Panc1 (cell line): ENCODE measurements at regions not wholly inside any gene's neighbourhood (a gene's known extent, or its start where the extent isn't known, plus 50 kb on each side); places are given as distances from the start of the nearest gene placed in this dataset.

ENCODE experiments used
- ATAC-seq: fragments of 200-7000 bp; cut with Tn5 transposase; 2 replicates; pipeline ENCODE4 v1.9.1; 2020; ENCODE audit warnings: mild to moderate bottlenecking, moderate library complexity
- BruUV-seq: library from RNA; stranded (reverse); fragments of 400-500 nt; replicated peaks from 2 replicates; lab custom pipeline; 2021; lab: Mats Ljungman, UMichigan
- CTCF ChIA-PET: fragments of 300-600 bp; sonication (Branson Sonifier 250); formaldehyde crosslinking; loops from one replicate; lab custom pipeline; 2022; ENCODE audit warnings: antibody characterized with exemption; lab: Charles Lee
- POLR2A ChIA-PET: fragments of 300-600 bp; sonication (Branson Sonifier 250); formaldehyde crosslinking; loops from one replicate; lab custom pipeline; 2022; ENCODE audit warnings: antibody characterized with exemption; lab: Charles Lee
- DNase-seq: peaks from one replicate; pipeline ENCODE4 v3.0.0-alpha.2; 2010; ENCODE audit warnings: low read depth, low spot score
- H3K27ac ChIP-seq: 2 replicates; pipeline ENCODE4 v1.5.1; 2011; ENCODE audit warnings: mild to moderate bottlenecking, low read length, inconsistent platforms
- H3K27me3 ChIP-seq: fragments of 200-500 bp; sonication (Bioruptor generic); 2 replicates; pipeline ENCODE4 v1.6.0; 2014; ENCODE audit warnings: low read length, inconsistent platforms; ENCODE audit not compliant: control insufficient read depth, insufficient read depth
- H3K36me3 ChIP-seq: fragments of 200-500 bp; sonication (Bioruptor generic); 2 replicates; pipeline ENCODE4 v1.5.1; 2014; ENCODE audit warnings: inconsistent platforms, mild to moderate bottlenecking, low read length, moderate library complexity; ENCODE audit not compliant: control insufficient read depth, insufficient read depth
- H3K4me1 ChIP-seq: 2 replicates; pipeline ENCODE4 v1.5.1; 2011; ENCODE audit warnings: inconsistent platforms, mild to moderate bottlenecking, low read length, moderate library complexity; ENCODE audit not compliant: control insufficient read depth, insufficient read depth
- H3K4me3 ChIP-seq, 2 experiments: 2 replicates each; pipeline ENCODE4 v1.5.1; 2011 to 2012; ENCODE audit warnings: low read depth in 2 of 2, low read length in 2 of 2, mild to moderate bottlenecking in 2 of 2, inconsistent platforms in 1 of 2, moderate library complexity in 1 of 2
- H3K9me3 ChIP-seq: fragments of 200-500 bp; sonication (Bioruptor generic); 2 replicates; pipeline ENCODE4 v1.5.1; 2014; ENCODE audit warnings: low read depth, mild to moderate bottlenecking, inconsistent platforms, low read length, moderate library complexity; ENCODE audit not compliant: control insufficient read depth, insufficient read depth
- POLR2AphosphoS5 ChIP-seq: IDR thresholded peaks from 2 replicates; pipeline ENCODE4 v1.6.1; 2012; ENCODE audit warnings: mild to moderate bottlenecking, low read depth, low read length, moderate library complexity
- SIN3A ChIP-seq: IDR thresholded peaks from 2 replicates; pipeline ENCODE4 v1.6.1; 2012; ENCODE audit warnings: low read depth, mild to moderate bottlenecking, low read length, moderate library complexity, borderline replicate concordance; ENCODE audit not compliant: insufficient read depth
- TCF7L2 ChIP-seq: IDR thresholded peaks from 2 replicates; pipeline ENCODE4 v1.6.1; 2011; ENCODE audit warnings: mild to moderate bottlenecking, low read depth, low read length, inconsistent platforms
- in situ Hi-C: cut with HindIII; loops from 2 replicates; pipeline ENCODE4 v1.10.0; 2016; ENCODE audit warnings: low sequenced_read_pairs, low pct_unique_long_range_greater_than_20kb
- intact Hi-C: fragments of 100-400 bp; cut with micrococcal nuclease; formaldehyde crosslinking; loops from one replicate; pipeline ENCODE4 v1.10.0; 2022; ENCODE audit not compliant: unreplicated experiment
- TF ChIP-seq, protein P1 (sequence below), 2 experiments: IDR thresholded peaks; 2 replicates each; pipeline ENCODE4 v1.6.1; 2011 to 2012; ENCODE audit warnings: low read depth in 2 of 2, control low read depth in 1 of 2, low read length in 1 of 2, mild to moderate bottlenecking in 1 of 2, moderate library complexity in 1 of 2; ENCODE audit not compliant: insufficient read depth in 1 of 2
- TF ChIP-seq, protein P2 (sequence below): fragments of 450-650 bp; IDR thresholded peaks from 2 replicates; pipeline ENCODE4 v1.5.1; 2017; ENCODE audit warnings: mild to moderate bottlenecking

DNA sequence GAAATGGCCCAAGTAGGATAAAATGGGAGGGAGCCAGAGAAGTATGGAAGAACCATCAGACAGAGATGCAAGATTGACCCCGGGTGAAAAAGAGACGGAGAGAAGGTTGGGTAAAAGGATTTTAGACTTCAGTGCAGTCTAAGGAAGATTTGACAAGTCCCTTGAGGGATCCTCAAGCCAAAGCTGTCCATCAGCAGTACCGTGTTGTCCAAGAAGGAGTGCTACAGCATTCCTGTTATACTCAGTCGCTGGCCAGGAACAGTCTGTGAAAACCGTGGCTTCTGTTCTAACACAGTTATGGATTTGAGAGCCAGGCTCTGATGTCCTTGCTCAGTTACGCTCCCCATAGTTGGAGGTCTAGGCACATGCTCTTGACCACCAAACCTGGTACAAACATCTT lies 383.9 kb upstream of the DAB2 start:
- POLR2A ChIA-PET = no interaction called here
- intact Hi-C loops = no loop called here
- no peak for DNase-seq
- Histone ChIP-seq H3K9me3 (no peaks in the 10 kb centered on the region), H3K4me3 (no peak overlapping the region), H3K4me1 (no peaks in the 10 kb centered on the region), H3K36me3 (no peaks in the 10 kb centered on the region), H3K27ac (no peak overlapping the region), H3K27me3 (no peaks in the 10 kb centered on the region)
- CTCF ChIA-PET = no interaction called here
- in situ Hi-C loops = no loop called here
- ATAC-seq = no peak
- no TSS peak for BruUV-seq
- no peak for TF ChIP-seq TCF7L2
- TF ChIP-seq, protein P1, sequence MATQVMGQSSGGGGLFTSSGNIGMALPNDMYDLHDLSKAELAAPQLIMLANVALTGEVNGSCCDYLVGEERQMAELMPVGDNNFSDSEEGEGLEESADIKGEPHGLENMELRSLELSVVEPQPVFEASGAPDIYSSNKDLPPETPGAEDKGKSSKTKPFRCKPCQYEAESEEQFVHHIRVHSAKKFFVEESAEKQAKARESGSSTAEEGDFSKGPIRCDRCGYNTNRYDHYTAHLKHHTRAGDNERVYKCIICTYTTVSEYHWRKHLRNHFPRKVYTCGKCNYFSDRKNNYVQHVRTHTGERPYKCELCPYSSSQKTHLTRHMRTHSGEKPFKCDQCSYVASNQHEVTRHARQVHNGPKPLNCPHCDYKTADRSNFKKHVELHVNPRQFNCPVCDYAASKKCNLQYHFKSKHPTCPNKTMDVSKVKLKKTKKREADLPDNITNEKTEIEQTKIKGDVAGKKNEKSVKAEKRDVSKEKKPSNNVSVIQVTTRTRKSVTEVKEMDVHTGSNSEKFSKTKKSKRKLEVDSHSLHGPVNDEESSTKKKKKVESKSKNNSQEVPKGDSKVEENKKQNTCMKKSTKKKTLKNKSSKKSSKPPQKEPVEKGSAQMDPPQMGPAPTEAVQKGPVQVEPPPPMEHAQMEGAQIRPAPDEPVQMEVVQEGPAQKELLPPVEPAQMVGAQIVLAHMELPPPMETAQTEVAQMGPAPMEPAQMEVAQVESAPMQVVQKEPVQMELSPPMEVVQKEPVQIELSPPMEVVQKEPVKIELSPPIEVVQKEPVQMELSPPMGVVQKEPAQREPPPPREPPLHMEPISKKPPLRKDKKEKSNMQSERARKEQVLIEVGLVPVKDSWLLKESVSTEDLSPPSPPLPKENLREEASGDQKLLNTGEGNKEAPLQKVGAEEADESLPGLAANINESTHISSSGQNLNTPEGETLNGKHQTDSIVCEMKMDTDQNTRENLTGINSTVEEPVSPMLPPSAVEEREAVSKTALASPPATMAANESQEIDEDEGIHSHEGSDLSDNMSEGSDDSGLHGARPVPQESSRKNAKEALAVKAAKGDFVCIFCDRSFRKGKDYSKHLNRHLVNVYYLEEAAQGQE (IDR thresholded peaks at IDR 0.05; ENCODE audit: insufficient read depth in 1 of 2, low read depth in 2 of 2, low read length in 1 of 2) = no peak

DNA sequence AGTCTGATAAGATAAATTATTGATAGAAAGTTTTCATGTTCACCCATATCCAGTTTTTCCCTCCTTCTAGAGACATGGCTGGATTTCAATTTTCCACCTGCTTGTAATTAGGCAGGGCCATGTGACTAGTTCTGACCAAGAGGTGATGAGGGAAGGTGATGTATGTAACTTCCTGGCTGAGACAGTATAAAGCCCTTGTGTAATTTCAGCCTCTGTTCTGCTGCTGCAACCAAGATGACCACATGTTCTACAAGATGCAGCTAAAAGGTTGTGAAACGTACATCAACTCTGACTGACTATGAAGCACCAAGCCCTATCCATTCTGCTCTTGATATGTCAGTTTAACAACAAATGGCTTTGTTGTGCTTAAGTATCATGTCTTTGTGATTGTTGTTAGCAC lies 376.5 kb upstream of the DAB2 start:
- Histone ChIP-seq H3K27me3 (no peaks in the 10 kb centered on the region), H3K36me3 (no peaks in the 10 kb centered on the region), H3K9me3 (no peaks in the 10 kb centered on the region), H3K4me1 (no peaks in the 10 kb centered on the region), H3K27ac (no peak overlapping the region), H3K4me3 (no peak overlapping the region)
- TF ChIP-seq POLR2AphosphoS5 (no peak), TCF7L2 (no peak), SIN3A (no peak)
- TF ChIP-seq, protein P1 (IDR thresholded peaks at IDR 0.05; ENCODE audit: insufficient read depth in 1 of 2, low read depth in 2 of 2, low read length in 1 of 2) = no peak
- in situ Hi-C loops (no loop called here), intact Hi-C loops (no loop called here)
- ChIA-PET CTCF (no interaction called here), POLR2A (interaction anchor here (0.5 kb wide), 1 partner anchor 70 kb away, joined by 11 read pairs; no protein-coding TSS in a partner anchor)
- no peak for ATAC-seq
- BruUV-seq = no TSS peak
- DNase-seq = no peak

DNA sequence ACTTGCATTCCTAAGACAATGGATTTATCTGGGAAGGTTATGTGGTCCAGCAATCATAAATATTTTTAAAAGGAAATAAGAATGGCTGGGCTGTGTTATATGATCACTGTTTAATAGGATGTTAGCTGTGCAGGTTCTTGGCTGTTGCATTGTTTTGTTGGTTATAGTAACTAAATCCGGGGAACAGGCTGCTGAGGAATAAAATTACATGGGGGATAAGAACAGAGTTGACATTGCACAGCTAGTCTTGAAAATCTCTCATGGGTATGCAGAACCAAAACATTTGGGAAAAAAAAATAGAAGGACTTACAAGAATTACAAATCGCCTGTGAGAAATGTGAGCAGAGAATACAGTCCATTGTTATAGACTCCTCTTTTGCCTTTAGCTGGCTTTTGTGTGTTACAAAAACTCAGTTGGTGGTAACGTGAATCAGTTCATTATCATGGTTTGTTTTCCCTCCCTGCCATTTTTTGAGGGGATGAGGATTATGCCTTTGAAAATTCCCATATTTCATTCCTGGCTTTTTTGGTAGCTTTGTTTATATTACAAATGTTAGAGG lies 375.3 kb upstream of the DAB2 start:
- no TSS peak for BruUV-seq
- no peak overlapping the region for H3K27ac ChIP-seq
- H3K4me1 ChIP-seq = no peaks in the 10 kb centered on the region
- POLR2A ChIA-PET = no interaction called here
- H3K36me3 ChIP-seq = no peaks in the 10 kb centered on the region
- intact Hi-C loops = no loop called here
- in situ Hi-C loops = no loop called here
- no peak overlapping the region for H3K4me3 ChIP-seq
- H3K9me3 ChIP-seq = no peaks in the 10 kb centered on the region
- H3K27me3 ChIP-seq = no peaks in the 10 kb centered on the region
- TF ChIP-seq POLR2AphosphoS5 (no peak), TCF7L2 (no peak), SIN3A (no peak)
- TF ChIP-seq, protein P2, sequence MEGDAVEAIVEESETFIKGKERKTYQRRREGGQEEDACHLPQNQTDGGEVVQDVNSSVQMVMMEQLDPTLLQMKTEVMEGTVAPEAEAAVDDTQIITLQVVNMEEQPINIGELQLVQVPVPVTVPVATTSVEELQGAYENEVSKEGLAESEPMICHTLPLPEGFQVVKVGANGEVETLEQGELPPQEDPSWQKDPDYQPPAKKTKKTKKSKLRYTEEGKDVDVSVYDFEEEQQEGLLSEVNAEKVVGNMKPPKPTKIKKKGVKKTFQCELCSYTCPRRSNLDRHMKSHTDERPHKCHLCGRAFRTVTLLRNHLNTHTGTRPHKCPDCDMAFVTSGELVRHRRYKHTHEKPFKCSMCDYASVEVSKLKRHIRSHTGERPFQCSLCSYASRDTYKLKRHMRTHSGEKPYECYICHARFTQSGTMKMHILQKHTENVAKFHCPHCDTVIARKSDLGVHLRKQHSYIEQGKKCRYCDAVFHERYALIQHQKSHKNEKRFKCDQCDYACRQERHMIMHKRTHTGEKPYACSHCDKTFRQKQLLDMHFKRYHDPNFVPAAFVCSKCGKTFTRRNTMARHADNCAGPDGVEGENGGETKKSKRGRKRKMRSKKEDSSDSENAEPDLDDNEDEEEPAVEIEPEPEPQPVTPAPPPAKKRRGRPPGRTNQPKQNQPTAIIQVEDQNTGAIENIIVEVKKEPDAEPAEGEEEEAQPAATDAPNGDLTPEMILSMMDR = no peak
- TF ChIP-seq, protein P1 (IDR thresholded peaks at IDR 0.05; ENCODE audit: insufficient read depth in 1 of 2, low read depth in 2 of 2, low read length in 1 of 2) = no peak
- DNase-seq (no peak), ATAC-seq (no peak)
- CTCF ChIA-PET = no interaction called here
